RWPE2 (cell line): ENCODE measurements at regions not wholly inside any gene's neighbourhood (a gene's known extent, or its start where the extent isn't known, plus 50 kb on each side); places are given as distances from the start of the nearest gene placed in this dataset.

Source experiments
- ATAC-seq: fragments of 200-7000 bp; cut with Tn5 transposase; 3 replicates; pipeline ENCODE4 v1.9.1; 2021; ENCODE audit warnings: low read depth
- DNase-seq: peaks from one replicate; pipeline ENCODE4 v3.0.0-alpha.2; 2020; ENCODE audit warnings: low spot score
- H3K27ac ChIP-seq: fragments of 450-650 bp; 2 replicates; pipeline ENCODE4 v1.5.1; 2017; ENCODE audit warnings: mild to moderate bottlenecking; ENCODE audit not compliant: poor library complexity, severe bottlenecking
- H3K27me3 ChIP-seq: fragments of 250-450 bp; sonication (Bioruptor Pico); 2 replicates; pipeline ENCODE4 v1.5.1; 2021; ENCODE audit warnings: mild to moderate bottlenecking, moderate library complexity; ENCODE audit not compliant: insufficient read depth, poor library complexity, severe bottlenecking
- H3K36me3 ChIP-seq: fragments of 250-450 bp; sonication (Bioruptor Pico); 2 replicates; pipeline ENCODE4 v1.5.1; 2020; ENCODE audit warnings: low read depth, mild to moderate bottlenecking, moderate library complexity
- H3K4me1 ChIP-seq: fragments of 250-450 bp; sonication (Bioruptor Pico); 2 replicates; pipeline ENCODE4 v1.5.1; 2021; ENCODE audit warnings: mild to moderate bottlenecking, moderate library complexity; ENCODE audit not compliant: insufficient read depth, poor library complexity, severe bottlenecking
- H3K4me3 ChIP-seq: fragments of 250-450 bp; sonication (Bioruptor Pico); 2 replicates; pipeline ENCODE4 v1.5.1; 2021; ENCODE audit warnings: mild to moderate bottlenecking, moderate library complexity; ENCODE audit not compliant: severe bottlenecking
- H3K9me3 ChIP-seq: fragments of 250-450 bp; sonication (Bioruptor Pico); 2 replicates; pipeline ENCODE4 v1.5.1; 2021; ENCODE audit warnings: mild to moderate bottlenecking, moderate library complexity; ENCODE audit not compliant: severe bottlenecking
- TF ChIP-seq, protein P1 (sequence below): fragments of 450-650 bp; IDR thresholded peaks from one replicate; pipeline ENCODE4 v1.5.1; 2017; ENCODE audit warnings: mild to moderate bottlenecking, moderate library complexity; ENCODE audit not compliant: poor library complexity, severe bottlenecking

- Histone ChIP-seq H3K9me3 (no peaks in the 10 kb centered on the region), H3K4me1 (no peaks in the 10 kb centered on the region), H3K4me3 (no peak overlapping the region), H3K27ac (no peak overlapping the region), H3K36me3 (no peaks in the 10 kb centered on the region), H3K27me3 (no peaks in the 10 kb centered on the region)
- ATAC-seq (no peak), DNase-seq (no peak)
- TF ChIP-seq, protein P1, sequence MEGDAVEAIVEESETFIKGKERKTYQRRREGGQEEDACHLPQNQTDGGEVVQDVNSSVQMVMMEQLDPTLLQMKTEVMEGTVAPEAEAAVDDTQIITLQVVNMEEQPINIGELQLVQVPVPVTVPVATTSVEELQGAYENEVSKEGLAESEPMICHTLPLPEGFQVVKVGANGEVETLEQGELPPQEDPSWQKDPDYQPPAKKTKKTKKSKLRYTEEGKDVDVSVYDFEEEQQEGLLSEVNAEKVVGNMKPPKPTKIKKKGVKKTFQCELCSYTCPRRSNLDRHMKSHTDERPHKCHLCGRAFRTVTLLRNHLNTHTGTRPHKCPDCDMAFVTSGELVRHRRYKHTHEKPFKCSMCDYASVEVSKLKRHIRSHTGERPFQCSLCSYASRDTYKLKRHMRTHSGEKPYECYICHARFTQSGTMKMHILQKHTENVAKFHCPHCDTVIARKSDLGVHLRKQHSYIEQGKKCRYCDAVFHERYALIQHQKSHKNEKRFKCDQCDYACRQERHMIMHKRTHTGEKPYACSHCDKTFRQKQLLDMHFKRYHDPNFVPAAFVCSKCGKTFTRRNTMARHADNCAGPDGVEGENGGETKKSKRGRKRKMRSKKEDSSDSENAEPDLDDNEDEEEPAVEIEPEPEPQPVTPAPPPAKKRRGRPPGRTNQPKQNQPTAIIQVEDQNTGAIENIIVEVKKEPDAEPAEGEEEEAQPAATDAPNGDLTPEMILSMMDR, result no peak
Observed at GRCh38 chr13:54387625-54388024, 1359.0 kb downstream of the OLFM4 start.

GRCh38 chr13:54390841-54391240, 1362.2 kb downstream of the OLFM4 start:
- H3K27me3 ChIP-seq, result no peaks in the 10 kb centered on the region
- H3K4me1 ChIP-seq, result no peaks in the 10 kb centered on the region
- no peaks in the 10 kb centered on the region for H3K9me3 ChIP-seq
- no peaks in the 10 kb centered on the region for H3K36me3 ChIP-seq
- no peak for ATAC-seq
- TF ChIP-seq, protein P1, result no peak
- DNase-seq, result no peak
- H3K4me3 ChIP-seq, result no peak overlapping the region
- H3K27ac ChIP-seq, result no peak overlapping the region

DNA sequence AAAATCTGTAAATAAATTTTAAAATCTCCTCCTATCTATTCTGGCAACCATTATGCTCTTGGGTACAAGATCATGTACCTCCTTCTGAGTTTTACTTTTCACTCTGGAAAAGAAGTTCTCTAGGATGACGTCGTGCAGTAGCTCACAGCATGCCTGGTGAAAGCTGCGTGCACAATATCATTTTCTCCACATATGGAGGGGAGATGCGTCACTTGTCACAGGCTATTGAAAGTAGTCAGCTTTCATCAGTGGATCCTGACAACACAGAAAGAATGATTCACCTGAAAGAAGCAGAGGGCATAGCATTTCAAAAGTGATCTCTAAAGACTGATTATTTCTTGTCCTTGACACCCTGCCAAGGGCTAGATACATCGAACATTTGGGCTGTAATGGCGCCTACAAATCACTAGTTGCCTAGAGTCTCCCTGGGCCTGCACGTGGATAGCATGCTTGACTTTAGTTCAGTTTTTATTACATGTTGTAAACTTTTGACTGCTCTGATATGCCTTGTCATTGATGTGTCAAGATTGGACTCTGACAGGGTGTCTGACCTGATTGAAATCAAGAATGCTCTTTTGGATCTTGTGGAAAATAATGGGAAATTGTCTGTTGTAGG, 1365.6 kb downstream of the OLFM4 start:
- no peaks in the 10 kb centered on the region for H3K36me3 ChIP-seq
- TF ChIP-seq, protein P1, result no peak
- no peaks in the 10 kb centered on the region for H3K9me3 ChIP-seq
- no peaks in the 10 kb centered on the region for H3K4me1 ChIP-seq
- no peak overlapping the region for H3K27ac ChIP-seq
- H3K27me3 ChIP-seq, result no peaks in the 10 kb centered on the region
- DNase-seq (no peak), ATAC-seq (no peak)
- no peak overlapping the region for H3K4me3 ChIP-seq

- H3K27me3 ChIP-seq, result no peaks in the 10 kb centered on the region
- H3K36me3 ChIP-seq, result no peaks in the 10 kb centered on the region
- H3K27ac ChIP-seq, result no peak overlapping the region
- H3K9me3 ChIP-seq, result no peaks in the 10 kb centered on the region
- DNase-seq, result no peak
- no peaks in the 10 kb centered on the region for H3K4me1 ChIP-seq
- TF ChIP-seq, protein P1, result no peak
- no peak for ATAC-seq
- no peak overlapping the region for H3K4me3 ChIP-seq
Observed at GRCh38 chr13:54394908-54395307, 1366.3 kb downstream of the OLFM4 start.

DNA sequence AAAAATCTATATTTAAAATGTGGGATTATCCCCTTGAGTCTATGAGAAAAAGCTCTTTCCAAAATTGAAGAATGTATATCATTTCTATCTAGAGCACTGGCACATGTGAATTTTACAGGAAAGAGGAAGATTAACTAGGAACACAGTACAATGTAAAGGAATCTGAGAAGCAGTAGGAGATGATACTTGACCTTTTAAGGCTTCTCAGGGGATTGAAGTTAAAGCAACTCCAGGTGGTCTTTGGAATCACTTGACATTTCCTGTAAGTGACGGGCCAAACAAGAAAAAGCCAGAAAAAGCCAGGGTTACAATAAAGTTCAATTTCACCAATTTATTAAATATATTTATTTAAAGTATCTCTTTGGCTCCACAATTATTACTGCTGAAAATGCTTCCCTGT, 1373.9 kb downstream of the OLFM4 start:
- Histone ChIP-seq H3K27me3 (no peaks in the 10 kb centered on the region), H3K4me1 (no peaks in the 10 kb centered on the region), H3K36me3 (no peaks in the 10 kb centered on the region), H3K4me3 (no peak overlapping the region), H3K9me3 (no peaks in the 10 kb centered on the region), H3K27ac (no peak overlapping the region)
- TF ChIP-seq, protein P1, result no peak
- DNase-seq (no peak), ATAC-seq (no peak)
